ENCODE measurements at regions not wholly inside any gene's neighbourhood (a gene's known extent, or its start where the extent isn't known, plus 50 kb on each side); places are given as distances from the start of the nearest gene placed in this dataset.

GRCh38 chr5:3121813-3122212 lies 370.3 kb upstream of the IRX2 start:
- Histone ChIP-seq H3F3A (replicated peaks; ENCODE audit: low read depth) (peaks cover 12% of the 10 kb centered on the region), H3K4me1 (ENCODE audit: insufficient read depth) (peaks cover 80% of the 10 kb centered on the region), H3K79me2 (replicated peaks; ENCODE audit: insufficient read depth) (no peaks in the 10 kb centered on the region), H3K9me2 (ENCODE audit: insufficient read depth) (no peaks in the 10 kb centered on the region), H3K4me3 (peak overlapping the region; percentile 51), H3K27me3 (ENCODE audit: insufficient read depth) (peaks cover 86% of the 10 kb centered on the region), H3K27ac (ENCODE audit: low read depth) (no peak overlapping the region), H2AFZ (no peak overlapping the region), H4K20me1 (replicated peaks; ENCODE audit: insufficient read depth) (no peaks in the 10 kb centered on the region), H3K36me3 (ENCODE audit: insufficient read depth) (no peaks in the 10 kb centered on the region), H3K4me2 (peak overlapping the region; percentile 81)
- DNase-seq (ENCODE audit: low spot score): no peak
- Mint-ChIP-seq H3K9me3 (no peaks in the 10 kb centered on the region), H3K27ac (no peak overlapping the region), H3K4me1 (peaks cover 80% of the 10 kb centered on the region), H3K4me3 (peak overlapping the region; percentile 61), H3K27me3 (ENCODE audit: insufficient read depth, low read depth, poor library complexity) (peaks cover 84% of the 10 kb centered on the region), H3K36me3 (ENCODE audit: low read depth) (no peaks in the 10 kb centered on the region)
- ATAC-seq: no peak
- no peak for TF ChIP-seq EZH2 (IDR thresholded peaks at IDR 0.05; ENCODE audit: low read depth, unreplicated experiment)
- TF ChIP-seq CTCF (conservative IDR thresholded peaks at IDR 0.05; ENCODE audit: low read depth in 2 of 2): no peak
- TF ChIP-seq EZH2phosphoT487 (IDR thresholded peaks at IDR 0.05; ENCODE audit: unreplicated experiment): no peak
- TF ChIP-seq STAT1 (IDR thresholded peaks at IDR 0.05; ENCODE audit: unreplicated experiment): no peak
- no peak for TF ChIP-seq ZNF114 (CRISPR knock-in tag; IDR thresholded peaks at IDR 0.05)
- no peak for TF ChIP-seq ZNF331 (CRISPR knock-in tag; IDR thresholded peaks at IDR 0.05; ENCODE audit: low read depth)
- no peak for TF ChIP-seq JUNB (IDR thresholded peaks at IDR 0.05; ENCODE audit: unreplicated experiment)
- no peak for TF ChIP-seq ETS1 (IDR thresholded peaks at IDR 0.05)
- no peak for TF ChIP-seq ZNF462 (CRISPR knock-in tag; IDR thresholded peaks at IDR 0.05)
- TF ChIP-seq CREB1 (CRISPR knock-in tag; IDR thresholded peaks at IDR 0.05; ENCODE audit: low read depth): no peak
- TF ChIP-seq REST (IDR thresholded peaks at IDR 0.05; ENCODE audit: unreplicated experiment): no peak
- no peak for TF ChIP-seq POLR2AphosphoS5 (IDR thresholded peaks at IDR 0.05; ENCODE audit: low read depth)
- TF ChIP-seq NANOG (IDR thresholded peaks at IDR 0.05; ENCODE audit: borderline replicate concordance): no peak
